H1 (cell line): ENCODE measurements at regions not wholly inside any gene's neighbourhood (a gene's known extent, or its start where the extent isn't known, plus 50 kb on each side); places are given as distances from the start of the nearest gene placed in this dataset.

Source experiments
- CREB1 ChIP-seq: IDR thresholded peaks from 2 replicates; pipeline ENCODE4 v1.6.1; 2012; ENCODE audit warnings: inconsistent platforms
- GTF2F1 ChIP-seq: IDR thresholded peaks from 2 replicates; pipeline ENCODE4 v1.6.1; 2012; ENCODE audit warnings: low read depth, low read length, improper control_type of control experiment, borderline replicate concordance
- HDAC6 ChIP-seq: IDR thresholded peaks from one replicate; pipeline ENCODE4 v1.7.1; 2012; ENCODE audit warnings: low read depth, mild to moderate bottlenecking, inconsistent platforms, low read length, moderate library complexity
- POLR2AphosphoS5 ChIP-seq: IDR thresholded peaks from 2 replicates; pipeline ENCODE4 v1.6.1; 2011; ENCODE audit warnings: low read depth, low read length
- RNF2 ChIP-seq: fragments of 200-900, 300-1000 bp; sonication (generic); IDR thresholded peaks from 2 replicates; pipeline ENCODE4 v1.7.1; 2016; ENCODE audit warnings: borderline replicate concordance, low read depth, mild to moderate bottlenecking, antibody characterized with exemption, low read length; ENCODE audit not compliant: poor library complexity, severe bottlenecking; ENCODE audit errors: missing control alignments
- YY1 ChIP-seq: IDR thresholded peaks from 2 replicates; pipeline ENCODE4 v1.6.1; 2011; ENCODE audit warnings: low read depth, mild to moderate bottlenecking, low read length
- TF ChIP-seq, protein P1 (sequence below): IDR thresholded peaks from 2 replicates; pipeline ENCODE4 v1.6.1; 2012; ENCODE audit warnings: inconsistent platforms

DNA sequence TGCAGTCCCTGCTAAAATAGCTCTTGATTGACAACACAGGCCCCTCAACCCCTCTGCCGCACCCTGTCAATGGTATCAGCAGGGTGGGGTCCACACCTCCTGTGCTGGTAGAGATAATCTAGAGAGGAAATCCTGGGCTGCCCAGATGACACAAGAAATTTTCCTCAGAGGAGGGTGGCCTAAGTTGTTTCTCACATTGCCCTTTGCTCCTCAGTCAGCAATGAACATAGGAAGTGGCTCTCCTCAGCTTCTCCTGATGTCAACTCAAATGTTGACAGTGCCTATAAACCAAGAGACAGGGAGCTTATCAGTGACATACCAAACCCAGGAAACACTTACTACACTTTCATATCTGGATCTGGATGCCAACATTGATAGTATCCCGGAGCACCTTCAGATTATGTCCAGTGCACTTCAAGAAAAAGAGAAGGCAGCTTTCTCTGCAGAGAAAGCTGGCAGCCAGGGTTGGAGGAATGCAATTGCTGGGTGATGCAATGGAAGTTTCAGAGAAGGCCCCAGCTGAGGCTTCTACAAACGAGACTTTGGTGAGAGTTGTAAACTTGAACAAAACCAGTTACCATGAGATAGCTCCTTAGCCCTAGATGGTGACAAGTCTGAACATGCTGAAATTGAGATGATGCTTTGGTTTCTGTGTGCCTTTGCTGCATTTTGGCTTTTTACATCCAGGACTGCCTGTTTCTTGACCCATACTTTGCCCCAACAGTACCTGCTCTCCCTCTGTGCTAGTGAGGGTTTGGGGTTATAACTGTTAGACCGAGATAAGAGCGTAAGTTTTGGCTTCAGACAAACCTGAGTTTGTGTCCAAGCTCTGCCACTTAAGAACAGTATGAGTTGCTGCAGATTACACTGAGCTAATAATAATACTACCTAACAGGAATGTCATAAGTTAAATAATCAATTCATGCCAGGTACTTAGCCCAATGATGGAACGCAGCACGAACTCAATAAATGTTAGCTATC is 183.5 kb downstream of the NUAK1 start (continued):
- no peak for TF ChIP-seq RNF2
- TF ChIP-seq CREB1, result no peak
- no peak for TF ChIP-seq POLR2AphosphoS5
- TF ChIP-seq GTF2F1, result no peak
- TF ChIP-seq, protein P1, sequence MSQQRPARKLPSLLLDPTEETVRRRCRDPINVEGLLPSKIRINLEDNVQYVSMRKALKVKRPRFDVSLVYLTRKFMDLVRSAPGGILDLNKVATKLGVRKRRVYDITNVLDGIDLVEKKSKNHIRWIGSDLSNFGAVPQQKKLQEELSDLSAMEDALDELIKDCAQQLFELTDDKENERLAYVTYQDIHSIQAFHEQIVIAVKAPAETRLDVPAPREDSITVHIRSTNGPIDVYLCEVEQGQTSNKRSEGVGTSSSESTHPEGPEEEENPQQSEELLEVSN, result no peak
- no peak for TF ChIP-seq HDAC6
- TF ChIP-seq YY1, result no peak
- TF ChIP-seq, all 59 proteins: peak for 0
